ENCODE measurements at regions not wholly inside any gene's neighbourhood (a gene's known extent, or its start where the extent isn't known, plus 50 kb on each side); places are given as distances from the start of the nearest gene placed in this dataset.

GRCh38 chr1:56284928-56285327, 294.4 kb downstream of the PLPP3 start:
- H3K27me3 ChIP-seq, result no peaks in the 10 kb centered on the region
- no peak overlapping the region for H3K27ac ChIP-seq
- no peaks in the 10 kb centered on the region for H3K9me3 ChIP-seq
- no peaks in the 10 kb centered on the region for H3K36me3 ChIP-seq
- H3K4me3 ChIP-seq, result no peak overlapping the region
- DNase-seq (ENCODE audit: low spot score in 2 of 2), result no peak
- 30% methylated on average over 3 of the region's 3 CpGs for WGBS
- TF ChIP-seq CTCF (IDR thresholded peaks at IDR 0.05) (no peak), EP300 (IDR thresholded peaks at IDR 0.05) (no peak), POLR2A (IDR thresholded peaks at IDR 0.05) (no peak), POLR2AphosphoS5 (IDR thresholded peaks at IDR 0.05) (no peak)
- no peaks in the 10 kb centered on the region for H3K4me1 ChIP-seq

- Histone ChIP-seq H3K36me3 (no peaks in the 10 kb centered on the region), H3K4me3 (no peak overlapping the region), H3K27ac (no peak overlapping the region), H3K27me3 (no peaks in the 10 kb centered on the region), H3K9me3 (no peaks in the 10 kb centered on the region), H3K4me1 (no peaks in the 10 kb centered on the region)
- TF ChIP-seq EP300 (IDR thresholded peaks at IDR 0.05), result no peak
- no peak for TF ChIP-seq CTCF (IDR thresholded peaks at IDR 0.05)
- no peak for TF ChIP-seq POLR2A (IDR thresholded peaks at IDR 0.05)
- no peak for TF ChIP-seq POLR2AphosphoS5 (IDR thresholded peaks at IDR 0.05)
- no peak for DNase-seq (ENCODE audit: low spot score in 2 of 2)
- 69% methylated on average over 3 of the region's 3 CpGs for WGBS
Observed at GRCh38 chr1:56278061-56278460, 301.3 kb downstream of the PLPP3 start.

- Histone ChIP-seq H3K4me3 (no peak overlapping the region), H3K36me3 (no peaks in the 10 kb centered on the region), H3K27ac (no peak overlapping the region), H3K4me1 (no peaks in the 10 kb centered on the region), H3K27me3 (no peaks in the 10 kb centered on the region), H3K9me3 (no peaks in the 10 kb centered on the region)
- TF ChIP-seq CTCF (IDR thresholded peaks at IDR 0.05), result no peak
- TF ChIP-seq EP300 (IDR thresholded peaks at IDR 0.05), result no peak
- no peak for TF ChIP-seq POLR2AphosphoS5 (IDR thresholded peaks at IDR 0.05)
- no peak for TF ChIP-seq POLR2A (IDR thresholded peaks at IDR 0.05)
- DNase-seq (ENCODE audit: low spot score in 2 of 2), result no peak
- WGBS, result 87% methylated on average over 7 of the region's 7 CpGs
Observed at GRCh38 chr1:56268519-56269140, 310.7 kb downstream of the PLPP3 start.

GRCh38 chr1:56267611-56268010, 311.8 kb downstream of the PLPP3 start:
- no peak overlapping the region for H3K27ac ChIP-seq
- no peak for DNase-seq (ENCODE audit: low spot score in 2 of 2)
- no peaks in the 10 kb centered on the region for H3K36me3 ChIP-seq
- H3K9me3 ChIP-seq, result no peaks in the 10 kb centered on the region
- 96% methylated on average over 2 of the region's 2 CpGs for WGBS
- H3K4me3 ChIP-seq, result no peak overlapping the region
- H3K4me1 ChIP-seq, result no peaks in the 10 kb centered on the region
- TF ChIP-seq POLR2A (IDR thresholded peaks at IDR 0.05) (no peak), EP300 (IDR thresholded peaks at IDR 0.05) (no peak), POLR2AphosphoS5 (IDR thresholded peaks at IDR 0.05) (no peak), CTCF (IDR thresholded peaks at IDR 0.05) (no peak)
- H3K27me3 ChIP-seq, result no peaks in the 10 kb centered on the region

GRCh38 chr1:56266359-56266758, 313.0 kb downstream of the PLPP3 start:
- no peaks in the 10 kb centered on the region for H3K4me1 ChIP-seq
- DNase-seq (ENCODE audit: low spot score in 2 of 2), result no peak
- no peaks in the 10 kb centered on the region for H3K9me3 ChIP-seq
- no peaks in the 10 kb centered on the region for H3K36me3 ChIP-seq
- H3K27me3 ChIP-seq, result no peaks in the 10 kb centered on the region
- H3K27ac ChIP-seq, result no peak overlapping the region
- no peak overlapping the region for H3K4me3 ChIP-seq
- no peak for TF ChIP-seq EP300 (IDR thresholded peaks at IDR 0.05)
- no peak for TF ChIP-seq POLR2AphosphoS5 (IDR thresholded peaks at IDR 0.05)
- TF ChIP-seq POLR2A (IDR thresholded peaks at IDR 0.05), result no peak
- TF ChIP-seq CTCF (IDR thresholded peaks at IDR 0.05), result no peak
- WGBS, result 65% methylated on average over 3 of the region's 3 CpGs

Measured in suprapubic skin (tissue), 4 donors.